B cell (primary cell): ENCODE measurements at regions not wholly inside any gene's neighbourhood (a gene's known extent, or its start where the extent isn't known, plus 50 kb on each side); places are given as distances from the start of the nearest gene placed in this dataset.

ENCODE experiments used
- ATAC-seq: fragments of 200-7000 bp; cut with Tn5 transposase; one replicate; pipeline ENCODE4 v1.10.0; 2021; ENCODE audit warnings: low read depth, mild to moderate bottlenecking, moderate number of reproducible peaks, moderate library complexity
- CTCF ChIA-PET: fragments of 350-600 bp; sonication (Branson Sonifier 250); formaldehyde crosslinking; loops from one replicate; lab custom pipeline; 2021; ENCODE audit warnings: antibody characterized with exemption, inconsistent platforms; lab: Charles Lee
- POLR2A ChIA-PET: fragments of 350-600 bp; sonication (Branson Sonifier 250); formaldehyde crosslinking; loops from one replicate; lab custom pipeline; 2021; ENCODE audit warnings: antibody characterized with exemption; lab: Charles Lee
- DNase-seq: peaks from one replicate; pipeline ENCODE4 v3.0.0; 2013
- H2AFZ ChIP-seq: 2 replicates; pipeline ENCODE4 v1.6.1; 2012; ENCODE audit warnings: mild to moderate bottlenecking, low read depth, low read length; ENCODE audit not compliant: insufficient read depth, poor library complexity, severe bottlenecking
- H3K27ac ChIP-seq, 2 donors: 1 replicate in 1 of 2; 2 replicates in 1 of 2; pipeline ENCODE4 v1.5.1; 2012 to 2013; ENCODE audit warnings: low read length in 2 of 2, mild to moderate bottlenecking in 2 of 2, moderate library complexity in 1 of 2
- H3K27me3 ChIP-seq, 4 experiments: fragments of 200-600 bp in 1 of 4; sonication (generic) in 1 of 4; replicated peaks in 1 of 4; 1 replicate in 2 of 4; 2 replicates in 2 of 4; pipeline versions ENCODE4 v1.6.1 to v1.7.0; 2013 to 2016; ENCODE audit warnings: low read length in 3 of 4, mild to moderate bottlenecking in 2 of 4, mixed read lengths in 1 of 4, moderate library complexity in 1 of 4; ENCODE audit not compliant: insufficient read depth in 4 of 4, control insufficient read depth in 3 of 4; ENCODE audit errors: control extremely low read depth in 1 of 4
- H3K36me3 ChIP-seq, 2 experiments: replicated peaks in 1 of 2; 1 replicate in 1 of 2; 2 replicates in 1 of 2; pipeline versions ENCODE4 v1.6.1 to v1.7.1; 2013; ENCODE audit warnings: low read length in 1 of 2; ENCODE audit not compliant: insufficient read depth in 2 of 2, control insufficient read depth in 1 of 2; ENCODE audit errors: control extremely low read depth in 1 of 2, extremely low read depth in 1 of 2
- H3K4me1 ChIP-seq, 2 donors: fragments of 200-600 bp in 1 of 2; sonication (generic) in 1 of 2; 1 replicate in 1 of 2; 2 replicates in 1 of 2; pipeline versions ENCODE4 v1.5.1 to v1.6.1; 2013 to 2017; ENCODE audit warnings: low read length in 2 of 2; ENCODE audit not compliant: control insufficient read depth in 2 of 2, insufficient read depth in 2 of 2
- H3K4me2 ChIP-seq: replicated peaks from 2 replicates; pipeline ENCODE3; 2012; ENCODE audit warnings: mild to moderate bottlenecking, low read depth, low read length; ENCODE audit not compliant: poor library complexity, severe bottlenecking
- H3K4me3 ChIP-seq, 5 experiments: fragments of 200-600 bp in 1 of 5; sonication (generic) in 1 of 5; 1 replicate in 3 of 5; 2 replicates in 2 of 5; pipeline versions ENCODE4 v1.5.1 to v1.7.0; 2011 to 2016; ENCODE audit warnings: low read length in 4 of 5, mild to moderate bottlenecking in 4 of 5, low read depth in 2 of 5, control low read depth in 1 of 5, moderate library complexity in 1 of 5; ENCODE audit not compliant: insufficient read depth in 1 of 5; ENCODE audit errors: control extremely low read depth in 1 of 5, extremely low read depth in 1 of 5
- H3K79me2 ChIP-seq: fragments of 200-600 bp; sonication (generic); one replicate; pipeline ENCODE4 v1.6.0; 2016; ENCODE audit warnings: low read length; ENCODE audit not compliant: control insufficient read depth, insufficient read depth
- H3K9ac ChIP-seq: fragments of 200-600 bp; sonication (generic); 2 replicates; pipeline ENCODE4 v1.6.1; 2017; ENCODE audit warnings: mild to moderate bottlenecking, low read length, moderate library complexity
- H3K9me3 ChIP-seq, 3 donors: one replicate each; pipeline versions ENCODE4 v1.6.1 to v1.7.1; 2013; ENCODE audit warnings: low read length in 2 of 3; ENCODE audit not compliant: control insufficient read depth in 2 of 3, insufficient read depth in 1 of 3; ENCODE audit errors: control extremely low read depth in 1 of 3
- H4K20me1 ChIP-seq: 2 replicates; pipeline ENCODE4 v1.6.0; 2012; ENCODE audit warnings: mild to moderate bottlenecking, low read length; ENCODE audit not compliant: insufficient read depth, control insufficient read depth, poor library complexity, severe bottlenecking
- H3K27ac Mint-ChIP-seq: one replicate; pipeline ENCODE4 v1.8.0; 2021; ENCODE audit warnings: mixed read lengths
- H3K27me3 Mint-ChIP-seq: one replicate; pipeline ENCODE4 v1.8.0; 2021; ENCODE audit warnings: mixed read lengths
- H3K4me1 Mint-ChIP-seq: one replicate; pipeline ENCODE4 v1.8.0; 2021; ENCODE audit warnings: mixed read lengths
- H3K4me3 Mint-ChIP-seq: one replicate; pipeline ENCODE4 v1.8.0; 2021; ENCODE audit warnings: mixed read lengths
- H3K9me3 Mint-ChIP-seq: one replicate; pipeline ENCODE4 v1.8.0; 2022; ENCODE audit warnings: mixed read lengths; ENCODE audit not compliant: insufficient read depth
- EZH2 ChIP-seq: IDR thresholded peaks from 2 replicates; pipeline ENCODE4 v1.6.1; 2012; ENCODE audit warnings: borderline replicate concordance, low read depth, mild to moderate bottlenecking, moderate library complexity, low read length; ENCODE audit not compliant: insufficient read depth, poor library complexity, severe bottlenecking
- WGBS: methylation state at CpG from one replicate; pipeline ENCODE4 v1.1.5; 2013; ENCODE audit warnings: missing lambda C conversion rate; ENCODE audit not compliant: insufficient coverage; 5-methylcytosine and 5-hydroxymethylcytosine counted together
- intact Hi-C: fragments of 100-400 bp; cut with micrococcal nuclease; formaldehyde crosslinking; loops from one replicate; pipeline ENCODE4 v1.10.0; 2022
- TF ChIP-seq, protein P1 (sequence below): fragments of 200-600 bp; IDR thresholded peaks from one replicate; pipeline ENCODE4 v1.8.0; 2022; ENCODE audit warnings: antibody characterized with exemption, mild to moderate bottlenecking

DNA sequence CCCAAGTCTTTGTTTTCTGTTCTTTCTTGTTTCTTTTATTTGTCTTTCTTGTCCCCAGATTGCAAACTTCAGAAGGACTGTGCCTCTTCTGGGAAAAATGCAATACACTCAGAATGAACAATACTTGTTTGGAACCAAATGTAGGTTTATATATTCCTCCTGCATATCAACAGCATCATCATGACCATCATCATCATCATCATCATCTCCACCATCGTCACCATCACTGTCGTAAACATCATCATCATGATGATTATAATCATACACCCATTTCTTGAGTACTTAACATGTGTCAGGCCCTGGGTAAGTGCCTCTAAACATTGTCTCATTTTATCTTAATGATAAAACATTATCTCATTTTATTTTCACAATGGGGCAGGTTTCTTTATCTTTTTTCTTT lies 476.8 kb downstream of the CCSER2 start:
- Histone ChIP-seq H3K9ac (no peak overlapping the region), H2AFZ (no peak overlapping the region), H3K79me2 (no peaks in the 10 kb centered on the region), H3K9me3 (no peaks in the 10 kb centered on the region), H3K4me3 (no peak overlapping the region), H3K4me2 (no peak overlapping the region), H3K36me3 (no peaks in the 10 kb centered on the region), H4K20me1 (no peaks in the 10 kb centered on the region), H3K27me3 (no peaks in the 10 kb centered on the region), H3K4me1 (no peaks in the 10 kb centered on the region), H3K27ac (no peak overlapping the region)
- TF ChIP-seq, protein P1, sequence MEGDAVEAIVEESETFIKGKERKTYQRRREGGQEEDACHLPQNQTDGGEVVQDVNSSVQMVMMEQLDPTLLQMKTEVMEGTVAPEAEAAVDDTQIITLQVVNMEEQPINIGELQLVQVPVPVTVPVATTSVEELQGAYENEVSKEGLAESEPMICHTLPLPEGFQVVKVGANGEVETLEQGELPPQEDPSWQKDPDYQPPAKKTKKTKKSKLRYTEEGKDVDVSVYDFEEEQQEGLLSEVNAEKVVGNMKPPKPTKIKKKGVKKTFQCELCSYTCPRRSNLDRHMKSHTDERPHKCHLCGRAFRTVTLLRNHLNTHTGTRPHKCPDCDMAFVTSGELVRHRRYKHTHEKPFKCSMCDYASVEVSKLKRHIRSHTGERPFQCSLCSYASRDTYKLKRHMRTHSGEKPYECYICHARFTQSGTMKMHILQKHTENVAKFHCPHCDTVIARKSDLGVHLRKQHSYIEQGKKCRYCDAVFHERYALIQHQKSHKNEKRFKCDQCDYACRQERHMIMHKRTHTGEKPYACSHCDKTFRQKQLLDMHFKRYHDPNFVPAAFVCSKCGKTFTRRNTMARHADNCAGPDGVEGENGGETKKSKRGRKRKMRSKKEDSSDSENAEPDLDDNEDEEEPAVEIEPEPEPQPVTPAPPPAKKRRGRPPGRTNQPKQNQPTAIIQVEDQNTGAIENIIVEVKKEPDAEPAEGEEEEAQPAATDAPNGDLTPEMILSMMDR, result no peak
- no peak for TF ChIP-seq EZH2
- WGBS, result 75% methylated on average over 2 of the region's 2 CpGs
- intact Hi-C loops, result no loop called here
- no peaks in the 10 kb centered on the region for H3K4me1 Mint-ChIP-seq
- no peak overlapping the region for H3K4me3 Mint-ChIP-seq
- CTCF ChIA-PET, result no interaction called here
- DNase-seq (no peak), ATAC-seq (no peak)
- peaks cover 15% of the 10 kb centered on the region for H3K27me3 Mint-ChIP-seq
- POLR2A ChIA-PET, result no interaction called here
- H3K27ac Mint-ChIP-seq, result no peak overlapping the region
- no peaks in the 10 kb centered on the region for H3K9me3 Mint-ChIP-seq

DNA sequence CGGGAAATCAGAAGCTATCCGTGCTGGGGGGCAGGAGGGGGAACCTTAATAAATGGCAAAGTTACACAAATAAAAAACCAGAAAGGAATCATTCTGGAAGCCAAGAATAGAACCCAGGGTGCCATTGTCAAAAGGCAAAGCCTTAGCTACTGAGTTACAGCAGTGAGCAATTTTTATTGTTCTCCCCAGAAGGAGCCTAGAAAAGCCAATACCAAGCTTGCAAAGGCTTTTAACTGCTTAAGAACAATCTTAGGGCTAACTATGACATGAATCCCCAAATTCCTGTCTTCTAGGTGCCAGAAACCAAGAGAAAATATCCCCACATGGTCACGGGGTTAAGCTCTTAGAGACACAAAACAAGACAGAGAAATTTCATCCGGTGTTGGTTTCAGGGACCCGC lies 482.7 kb downstream of the CCSER2 start:
- Mint-ChIP-seq H3K4me1 (no peaks in the 10 kb centered on the region), H3K4me3 (no peak overlapping the region), H3K27ac (no peak overlapping the region), H3K27me3 (no peaks in the 10 kb centered on the region), H3K9me3 (no peaks in the 10 kb centered on the region)
- ChIA-PET CTCF (no interaction called here), POLR2A (no interaction called here)
- Histone ChIP-seq H2AFZ (no peak overlapping the region), H3K9me3 (no peaks in the 10 kb centered on the region), H3K79me2 (no peaks in the 10 kb centered on the region), H4K20me1 (no peaks in the 10 kb centered on the region), H3K4me1 (no peaks in the 10 kb centered on the region), H3K27ac (no peak overlapping the region), H3K27me3 (no peaks in the 10 kb centered on the region), H3K9ac (no peak overlapping the region), H3K4me3 (no peak overlapping the region), H3K36me3 (no peaks in the 10 kb centered on the region), H3K4me2 (no peak overlapping the region)
- no peak for ATAC-seq
- TF ChIP-seq, protein P1, result no peak
- no peak for TF ChIP-seq EZH2
- 59% methylated on average over 4 of the region's 5 CpGs for WGBS
- no peak for DNase-seq
- intact Hi-C loops, result no loop called here
